ENCODE measurements at regions not wholly inside any gene's neighbourhood (a gene's known extent, or its start where the extent isn't known, plus 50 kb on each side); places are given as distances from the start of the nearest gene placed in this dataset.

- CTCF ChIA-PET: no interaction called here
- intact Hi-C loops (cut with micrococcal nuclease): no loop called here
These were observed 2169.2 kb downstream of the MRPL39 start for GRCh38 chr21:23438081-23438480.

GRCh38 chr21:23402929-23403520 is 2204.3 kb downstream of the MRPL39 start:
- H3K4me3 ChIP-seq (ENCODE audit: low read length): no peak overlapping the region
- no peak overlapping the region for H3K27ac ChIP-seq (ENCODE audit: low read depth, low read length)
- DNase-seq (no peak), ATAC-seq (no peak)
- Mint-ChIP-seq H3K36me3 (no peaks in the 10 kb centered on the region), H3K27me3 (no peaks in the 10 kb centered on the region), H3K4me3 (no peak overlapping the region), H3K4me1 (no peaks in the 10 kb centered on the region), H3K27ac (no peak overlapping the region), H3K9me3 (no peaks in the 10 kb centered on the region)
- no peaks in the 10 kb centered on the region for H3K27me3 ChIP-seq (ENCODE audit: control insufficient read depth in 2 of 2, insufficient read depth in 2 of 2, low read length in 2 of 2)
- no peaks in the 10 kb centered on the region for H3K9me3 ChIP-seq (ENCODE audit: control insufficient read depth in 2 of 3, low read length in 3 of 3)
- intact Hi-C loops (cut with micrococcal nuclease): no loop called here
- H3K36me3 ChIP-seq (ENCODE audit: control insufficient read depth in 2 of 3, insufficient read depth in 3 of 3, low read length in 3 of 3): no peaks in the 10 kb centered on the region
- POLR2A ChIA-PET: no interaction called here
- H3K4me1 ChIP-seq (ENCODE audit: control insufficient read depth in 2 of 2, insufficient read depth in 2 of 2, low read length in 2 of 2): no peaks in the 10 kb centered on the region
- CTCF ChIA-PET: no interaction called here

More at GRCh38 chr21:23438081-23438480, 2169.2 kb downstream of the MRPL39 start:
- H3K9me3 ChIP-seq (ENCODE audit: control insufficient read depth in 2 of 3, low read length in 3 of 3): no peaks in the 10 kb centered on the region
- no peak overlapping the region for H3K4me3 ChIP-seq (ENCODE audit: low read length)
- DNase-seq (no peak), ATAC-seq (no peak)
- H3K36me3 Mint-ChIP-seq: peaks cover 0 to 4% (median 0%) of the 10 kb centered on the region in 5 donors
- POLR2A ChIA-PET: no interaction called here
- no peak overlapping the region for H3K4me3 Mint-ChIP-seq
- no peak overlapping the region for H3K27ac Mint-ChIP-seq
- H3K4me1 ChIP-seq (ENCODE audit: control insufficient read depth in 2 of 2, insufficient read depth in 2 of 2, low read length in 2 of 2): no peaks in the 10 kb centered on the region
- H3K27me3 Mint-ChIP-seq: no peaks in the 10 kb centered on the region
- H3K4me1 Mint-ChIP-seq: no peaks in the 10 kb centered on the region
- H3K27me3 ChIP-seq (ENCODE audit: control insufficient read depth in 2 of 2, insufficient read depth in 2 of 2, low read length in 2 of 2): peaks cover 0 to 2% of the 10 kb centered on the region in 2 donors
- peaks cover 0 to 8% (median 1%) of the 10 kb centered on the region in 11 donors for H3K9me3 Mint-ChIP-seq
- no peaks in the 10 kb centered on the region for H3K36me3 ChIP-seq (ENCODE audit: control insufficient read depth in 2 of 3, insufficient read depth in 3 of 3, low read length in 3 of 3)
- H3K27ac ChIP-seq (ENCODE audit: low read depth, low read length): no peak overlapping the region

GRCh38 chr21:23401278-23401677 is 2206.0 kb downstream of the MRPL39 start:
- H3K27ac Mint-ChIP-seq: no peak overlapping the region
- H3K9me3 ChIP-seq (ENCODE audit: control insufficient read depth in 2 of 3, low read length in 3 of 3): no peaks in the 10 kb centered on the region
- ChIA-PET CTCF (no interaction called here), POLR2A (no interaction called here)
- H3K4me1 ChIP-seq (ENCODE audit: control insufficient read depth in 2 of 2, insufficient read depth in 2 of 2, low read length in 2 of 2): no peaks in the 10 kb centered on the region
- no peaks in the 10 kb centered on the region for H3K36me3 Mint-ChIP-seq
- intact Hi-C loops (cut with micrococcal nuclease): no loop called here
- no peak overlapping the region for H3K4me3 Mint-ChIP-seq
- no peaks in the 10 kb centered on the region for H3K27me3 Mint-ChIP-seq
- H3K4me3 ChIP-seq (ENCODE audit: low read length): no peak overlapping the region
- H3K27ac ChIP-seq (ENCODE audit: low read depth, low read length): no peak overlapping the region
- H3K4me1 Mint-ChIP-seq: no peaks in the 10 kb centered on the region
- H3K36me3 ChIP-seq (ENCODE audit: control insufficient read depth in 2 of 3, insufficient read depth in 3 of 3, low read length in 3 of 3): no peaks in the 10 kb centered on the region
- no peak for ATAC-seq
- no peak for DNase-seq
- no peaks in the 10 kb centered on the region for H3K27me3 ChIP-seq (ENCODE audit: control insufficient read depth in 2 of 2, insufficient read depth in 2 of 2, low read length in 2 of 2)
- no peaks in the 10 kb centered on the region for H3K9me3 Mint-ChIP-seq

- no peaks in the 10 kb centered on the region for H3K4me1 Mint-ChIP-seq
- no peak overlapping the region for H3K27ac Mint-ChIP-seq
- intact Hi-C loops (cut with micrococcal nuclease): no loop called here
- H3K4me3 Mint-ChIP-seq: no peak overlapping the region
- Histone ChIP-seq H3K27me3 (ENCODE audit: control insufficient read depth in 2 of 2, insufficient read depth in 2 of 2, low read length in 2 of 2) (no peaks in the 10 kb centered on the region), H3K27ac (ENCODE audit: low read depth, low read length) (no peak overlapping the region), H3K9me3 (ENCODE audit: control insufficient read depth in 2 of 3, low read length in 3 of 3) (no peaks in the 10 kb centered on the region), H3K36me3 (ENCODE audit: control insufficient read depth in 2 of 3, insufficient read depth in 3 of 3, low read length in 3 of 3) (no peaks in the 10 kb centered on the region), H3K4me1 (ENCODE audit: control insufficient read depth in 2 of 2, insufficient read depth in 2 of 2, low read length in 2 of 2) (no peaks in the 10 kb centered on the region), H3K4me3 (ENCODE audit: low read length) (no peak overlapping the region)
- H3K27me3 Mint-ChIP-seq: no peaks in the 10 kb centered on the region
- H3K36me3 Mint-ChIP-seq: no peaks in the 10 kb centered on the region
- POLR2A ChIA-PET: no interaction called here
- CTCF ChIA-PET: no interaction called here
- H3K9me3 Mint-ChIP-seq: no peaks in the 10 kb centered on the region
- DNase-seq: no peak
- ATAC-seq: no peak
These were observed 2208.6 kb downstream of the MRPL39 start for GRCh38 chr21:23398726-23399125.

- Histone ChIP-seq H3K4me1 (ENCODE audit: control insufficient read depth in 2 of 2, insufficient read depth in 2 of 2, low read length in 2 of 2) (no peaks in the 10 kb centered on the region), H3K27ac (ENCODE audit: low read depth, low read length) (no peak overlapping the region), H3K9me3 (ENCODE audit: control insufficient read depth in 2 of 3, low read length in 3 of 3) (no peaks in the 10 kb centered on the region), H3K36me3 (ENCODE audit: control insufficient read depth in 2 of 3, insufficient read depth in 3 of 3, low read length in 3 of 3) (no peaks in the 10 kb centered on the region), H3K4me3 (ENCODE audit: low read length) (no peak overlapping the region), H3K27me3 (ENCODE audit: control insufficient read depth in 2 of 2, insufficient read depth in 2 of 2, low read length in 2 of 2) (no peaks in the 10 kb centered on the region)
- Mint-ChIP-seq H3K4me1 (no peaks in the 10 kb centered on the region), H3K36me3 (no peaks in the 10 kb centered on the region), H3K4me3 (no peak overlapping the region), H3K27me3 (no peaks in the 10 kb centered on the region), H3K9me3 (peaks cover 0 to 5% (median 0%) of the 10 kb centered on the region in 11 donors), H3K27ac (no peak overlapping the region)
- intact Hi-C loops (cut with micrococcal nuclease): no loop called here
- no peak for ATAC-seq
- POLR2A ChIA-PET: no interaction called here
- CTCF ChIA-PET: no interaction called here
- no peak for DNase-seq
These were observed 2212.8 kb downstream of the MRPL39 start for GRCh38 chr21:23394458-23394857.

- DNase-seq (no peak), ATAC-seq (no peak)
- ChIA-PET CTCF (no interaction called here), POLR2A (no interaction called here)
- Mint-ChIP-seq H3K36me3 (no peaks in the 10 kb centered on the region), H3K27me3 (no peaks in the 10 kb centered on the region), H3K4me1 (no peaks in the 10 kb centered on the region), H3K27ac (no peak overlapping the region), H3K9me3 (peaks cover 0 to 6% (median 0%) of the 10 kb centered on the region in 11 donors), H3K4me3 (no peak overlapping the region)
- no peaks in the 10 kb centered on the region for H3K4me1 ChIP-seq (ENCODE audit: control insufficient read depth in 2 of 2, insufficient read depth in 2 of 2, low read length in 2 of 2)
- intact Hi-C loops (cut with micrococcal nuclease): no loop called here
- no peaks in the 10 kb centered on the region for H3K36me3 ChIP-seq (ENCODE audit: control insufficient read depth in 2 of 3, insufficient read depth in 3 of 3, low read length in 3 of 3)
- H3K27ac ChIP-seq (ENCODE audit: low read depth, low read length): no peak overlapping the region
- no peaks in the 10 kb centered on the region for H3K27me3 ChIP-seq (ENCODE audit: control insufficient read depth in 2 of 2, insufficient read depth in 2 of 2, low read length in 2 of 2)
- H3K9me3 ChIP-seq (ENCODE audit: control insufficient read depth in 2 of 3, low read length in 3 of 3): no peaks in the 10 kb centered on the region
- no peak overlapping the region for H3K4me3 ChIP-seq (ENCODE audit: low read length)
These were observed 2222.6 kb downstream of the MRPL39 start for GRCh38 chr21:23384679-23385078.

GRCh38 chr21:23374155-23374554 is 2233.1 kb downstream of the MRPL39 start:
- Histone ChIP-seq H3K4me3 (ENCODE audit: low read length) (no peak overlapping the region), H3K27ac (ENCODE audit: low read depth, low read length) (no peak overlapping the region), H3K4me1 (ENCODE audit: control insufficient read depth in 2 of 2, insufficient read depth in 2 of 2, low read length in 2 of 2) (no peaks in the 10 kb centered on the region), H3K36me3 (ENCODE audit: control insufficient read depth in 2 of 3, insufficient read depth in 3 of 3, low read length in 3 of 3) (no peaks in the 10 kb centered on the region), H3K27me3 (ENCODE audit: control insufficient read depth in 2 of 2, insufficient read depth in 2 of 2, low read length in 2 of 2) (no peaks in the 10 kb centered on the region), H3K9me3 (ENCODE audit: control insufficient read depth in 2 of 3, low read length in 3 of 3) (no peaks in the 10 kb centered on the region)
- no peak for ATAC-seq
- Mint-ChIP-seq H3K4me1 (no peaks in the 10 kb centered on the region), H3K9me3 (peaks cover 0 to 7% (median 2%) of the 10 kb centered on the region in 11 donors), H3K27ac (no peak overlapping the region), H3K4me3 (no peak overlapping the region), H3K27me3 (no peaks in the 10 kb centered on the region), H3K36me3 (peaks cover 0 to 8% (median 0%) of the 10 kb centered on the region in 5 donors)
- ChIA-PET POLR2A (no interaction called here), CTCF (no interaction called here)
- DNase-seq: no peak
- intact Hi-C loops (cut with micrococcal nuclease): no loop called here
